C4-2B (cell line): ENCODE measurements at regions not wholly inside any gene's neighbourhood (a gene's known extent, or its start where the extent isn't known, plus 50 kb on each side); places are given as distances from the start of the nearest gene placed in this dataset.

Source experiments
- ZFX ChIP-seq: fragments of 450-650 bp; IDR thresholded peaks from 2 replicates; pipeline ENCODE4 v1.6.1; 2017
- TF ChIP-seq, protein P1 (sequence below): fragments of 450-650 bp; conservative IDR thresholded peaks from 2 replicates; pipeline ENCODE4 v1.5.1; 2017; ENCODE audit warnings: mild to moderate bottlenecking

DNA sequence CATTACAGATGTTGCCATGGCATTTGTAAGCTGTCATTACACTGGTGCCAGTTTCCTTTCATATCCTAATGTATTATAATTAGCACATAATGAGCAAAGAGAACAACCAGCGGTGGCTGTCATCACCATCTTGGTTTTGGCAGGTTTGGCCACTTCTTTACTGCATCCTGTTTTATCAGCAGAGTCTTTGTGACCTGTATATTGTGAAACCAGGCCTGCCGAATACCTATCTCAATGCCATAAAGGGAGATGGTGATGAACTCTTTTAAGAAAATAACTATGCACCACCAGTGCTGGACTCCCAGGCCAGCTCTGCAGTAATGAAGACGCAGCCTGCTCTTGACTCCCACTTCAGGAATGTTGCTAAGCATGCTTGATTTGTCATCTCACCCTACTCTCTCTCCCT, 458.1 kb upstream of the NR2F2 start:
- TF ChIP-seq, protein P1, sequence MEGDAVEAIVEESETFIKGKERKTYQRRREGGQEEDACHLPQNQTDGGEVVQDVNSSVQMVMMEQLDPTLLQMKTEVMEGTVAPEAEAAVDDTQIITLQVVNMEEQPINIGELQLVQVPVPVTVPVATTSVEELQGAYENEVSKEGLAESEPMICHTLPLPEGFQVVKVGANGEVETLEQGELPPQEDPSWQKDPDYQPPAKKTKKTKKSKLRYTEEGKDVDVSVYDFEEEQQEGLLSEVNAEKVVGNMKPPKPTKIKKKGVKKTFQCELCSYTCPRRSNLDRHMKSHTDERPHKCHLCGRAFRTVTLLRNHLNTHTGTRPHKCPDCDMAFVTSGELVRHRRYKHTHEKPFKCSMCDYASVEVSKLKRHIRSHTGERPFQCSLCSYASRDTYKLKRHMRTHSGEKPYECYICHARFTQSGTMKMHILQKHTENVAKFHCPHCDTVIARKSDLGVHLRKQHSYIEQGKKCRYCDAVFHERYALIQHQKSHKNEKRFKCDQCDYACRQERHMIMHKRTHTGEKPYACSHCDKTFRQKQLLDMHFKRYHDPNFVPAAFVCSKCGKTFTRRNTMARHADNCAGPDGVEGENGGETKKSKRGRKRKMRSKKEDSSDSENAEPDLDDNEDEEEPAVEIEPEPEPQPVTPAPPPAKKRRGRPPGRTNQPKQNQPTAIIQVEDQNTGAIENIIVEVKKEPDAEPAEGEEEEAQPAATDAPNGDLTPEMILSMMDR, result no peak
- TF ChIP-seq ZFX, result no peak
